ENCODE measurements at regions not wholly inside any gene's neighbourhood (a gene's known extent, or its start where the extent isn't known, plus 50 kb on each side); places are given as distances from the start of the nearest gene placed in this dataset.
A peak's percentile ranks its signal among the peaks of the same experiment; 100 is the strongest.

DNA sequence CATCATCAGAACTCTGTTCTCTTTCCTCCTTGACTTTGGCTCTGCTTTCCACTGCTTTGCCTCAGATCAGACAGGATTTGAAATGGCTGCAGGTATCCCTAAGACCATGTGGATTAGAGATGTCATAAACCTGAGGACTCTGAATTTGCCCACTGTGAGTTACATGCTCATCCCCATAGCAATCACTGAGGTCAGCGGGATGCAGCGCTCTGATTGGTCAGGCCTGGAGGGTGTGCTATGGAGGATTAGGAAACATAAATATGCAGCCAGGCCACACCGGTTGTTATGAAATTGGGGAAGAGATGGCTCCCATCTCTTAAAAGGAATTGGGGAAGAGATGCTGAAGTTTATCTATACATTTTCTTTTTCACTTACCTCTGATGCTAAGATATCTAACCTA is 73.7 kb upstream of the DNAJC10 start:
- no peak overlapping the region for H3K27ac Mint-ChIP-seq
- ATAC-seq (ENCODE audit: low read depth) (peak; percentile 87), DNase-seq (peak; percentile 34)
- H3K4me1 Mint-ChIP-seq: no peaks in the 10 kb centered on the region
- no peaks in the 10 kb centered on the region for H3K9me3 Mint-ChIP-seq
- TF ChIP-seq, protein P1, sequence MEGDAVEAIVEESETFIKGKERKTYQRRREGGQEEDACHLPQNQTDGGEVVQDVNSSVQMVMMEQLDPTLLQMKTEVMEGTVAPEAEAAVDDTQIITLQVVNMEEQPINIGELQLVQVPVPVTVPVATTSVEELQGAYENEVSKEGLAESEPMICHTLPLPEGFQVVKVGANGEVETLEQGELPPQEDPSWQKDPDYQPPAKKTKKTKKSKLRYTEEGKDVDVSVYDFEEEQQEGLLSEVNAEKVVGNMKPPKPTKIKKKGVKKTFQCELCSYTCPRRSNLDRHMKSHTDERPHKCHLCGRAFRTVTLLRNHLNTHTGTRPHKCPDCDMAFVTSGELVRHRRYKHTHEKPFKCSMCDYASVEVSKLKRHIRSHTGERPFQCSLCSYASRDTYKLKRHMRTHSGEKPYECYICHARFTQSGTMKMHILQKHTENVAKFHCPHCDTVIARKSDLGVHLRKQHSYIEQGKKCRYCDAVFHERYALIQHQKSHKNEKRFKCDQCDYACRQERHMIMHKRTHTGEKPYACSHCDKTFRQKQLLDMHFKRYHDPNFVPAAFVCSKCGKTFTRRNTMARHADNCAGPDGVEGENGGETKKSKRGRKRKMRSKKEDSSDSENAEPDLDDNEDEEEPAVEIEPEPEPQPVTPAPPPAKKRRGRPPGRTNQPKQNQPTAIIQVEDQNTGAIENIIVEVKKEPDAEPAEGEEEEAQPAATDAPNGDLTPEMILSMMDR (IDR thresholded peaks at IDR 0.05): no peak
- intact Hi-C loops (cut with micrococcal nuclease): no loop called here
- H3K36me3 Mint-ChIP-seq (ENCODE audit: low read depth): no peaks in the 10 kb centered on the region
- H3K27me3 Mint-ChIP-seq: peaks cover 2% of the 10 kb centered on the region
- POLR2A ChIA-PET: no interaction called here
- no peak overlapping the region for H3K4me3 Mint-ChIP-seq
- CTCF ChIA-PET: no interaction called here

DNA sequence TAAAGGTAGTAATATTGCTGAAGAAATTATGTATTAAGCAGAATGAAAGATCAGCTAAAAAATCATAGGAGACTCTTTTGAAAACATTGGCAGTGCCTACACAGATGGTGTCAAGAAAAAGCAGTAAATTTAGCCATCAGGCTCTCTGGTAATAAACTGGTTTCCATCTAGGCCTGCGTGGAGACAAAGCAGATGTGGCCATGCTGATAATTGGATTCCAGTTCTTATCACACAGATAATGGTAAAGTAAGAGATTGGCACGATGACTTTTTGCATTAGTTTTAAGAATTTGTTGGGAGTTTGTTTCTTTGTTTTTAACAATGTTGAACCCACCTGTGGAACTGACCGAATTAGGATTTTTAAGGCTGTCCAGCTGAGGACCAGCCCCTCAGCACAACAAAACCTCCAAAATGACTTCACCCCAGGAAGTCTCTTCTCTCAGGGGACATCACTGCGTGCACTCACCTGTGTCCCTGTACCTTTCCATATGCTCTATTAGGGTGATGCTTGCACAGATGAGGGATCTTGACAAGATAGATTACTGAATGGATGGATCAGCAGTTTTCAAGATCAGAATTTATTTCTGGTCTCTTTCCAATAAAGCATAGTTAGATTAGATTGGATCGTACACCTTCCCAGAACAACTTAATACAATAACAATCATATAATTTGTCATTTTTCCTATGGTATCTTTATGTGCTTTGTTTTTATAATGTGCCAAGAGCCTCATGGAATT is 69.1 kb upstream of the DNAJC10 start:
- intact Hi-C loops (cut with micrococcal nuclease): no loop called here
- Mint-ChIP-seq H3K27me3 (peaks cover 2% of the 10 kb centered on the region), H3K4me3 (no peak overlapping the region), H3K9me3 (no peaks in the 10 kb centered on the region), H3K27ac (no peak overlapping the region), H3K4me1 (peaks cover 3% of the 10 kb centered on the region), H3K36me3 (ENCODE audit: low read depth) (no peaks in the 10 kb centered on the region)
- ATAC-seq (ENCODE audit: low read depth): no peak
- POLR2A ChIA-PET: no interaction called here
- DNase-seq: no peak
- CTCF ChIA-PET: no interaction called here
- TF ChIP-seq, protein P1 (IDR thresholded peaks at IDR 0.05): no peak

DNA sequence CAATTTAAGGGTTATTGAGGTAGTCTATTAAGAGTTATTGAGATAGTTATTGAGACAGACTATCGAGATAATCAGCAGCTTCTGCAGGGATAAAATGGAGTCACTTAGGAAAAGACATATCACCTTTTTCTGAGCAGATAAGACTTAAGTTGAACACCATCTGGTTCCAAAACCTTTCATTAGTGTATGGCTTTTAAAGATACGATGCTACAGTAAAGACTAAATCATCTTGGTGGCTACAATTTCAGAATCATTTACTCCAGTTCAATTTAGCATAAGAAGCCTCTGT is 68.6 kb upstream of the DNAJC10 start:
- ChIA-PET POLR2A (no interaction called here), CTCF (no interaction called here)

DNA sequence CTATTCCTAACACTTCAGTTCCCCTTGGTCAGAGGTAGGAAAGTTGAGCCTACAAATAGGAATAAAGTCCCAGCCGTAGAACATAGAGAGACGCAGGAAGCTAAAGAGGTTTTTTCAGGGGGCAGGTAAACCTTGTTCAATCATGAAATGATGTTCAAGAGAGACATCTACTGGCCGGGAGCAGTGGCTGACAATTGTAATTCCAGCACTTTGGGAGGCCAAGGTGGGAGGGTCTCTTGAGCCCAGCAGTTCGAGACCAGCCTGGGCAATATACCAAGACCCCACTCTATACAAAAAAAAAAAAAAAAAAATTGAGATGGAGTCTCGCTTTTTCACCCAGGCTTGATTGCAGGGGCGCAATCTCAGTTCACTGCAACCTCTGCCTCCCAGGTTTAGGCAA is 66.7 kb upstream of the DNAJC10 start:
- Mint-ChIP-seq H3K27ac (no peak overlapping the region), H3K36me3 (ENCODE audit: low read depth) (no peaks in the 10 kb centered on the region)
- intact Hi-C loops (cut with micrococcal nuclease): no loop called here

More for the DNA sequence above, 68.6 kb upstream of the DNAJC10 start:
- no peak for DNase-seq
- intact Hi-C loops (cut with micrococcal nuclease): no loop called here
- no peak for ATAC-seq (ENCODE audit: low read depth)
- Mint-ChIP-seq H3K27ac (no peak overlapping the region), H3K9me3 (no peaks in the 10 kb centered on the region), H3K4me1 (peaks cover 3% of the 10 kb centered on the region), H3K4me3 (no peak overlapping the region), H3K36me3 (ENCODE audit: low read depth) (no peaks in the 10 kb centered on the region), H3K27me3 (peaks cover 2% of the 10 kb centered on the region)
- TF ChIP-seq, protein P1 (IDR thresholded peaks at IDR 0.05): no peak

DNA sequence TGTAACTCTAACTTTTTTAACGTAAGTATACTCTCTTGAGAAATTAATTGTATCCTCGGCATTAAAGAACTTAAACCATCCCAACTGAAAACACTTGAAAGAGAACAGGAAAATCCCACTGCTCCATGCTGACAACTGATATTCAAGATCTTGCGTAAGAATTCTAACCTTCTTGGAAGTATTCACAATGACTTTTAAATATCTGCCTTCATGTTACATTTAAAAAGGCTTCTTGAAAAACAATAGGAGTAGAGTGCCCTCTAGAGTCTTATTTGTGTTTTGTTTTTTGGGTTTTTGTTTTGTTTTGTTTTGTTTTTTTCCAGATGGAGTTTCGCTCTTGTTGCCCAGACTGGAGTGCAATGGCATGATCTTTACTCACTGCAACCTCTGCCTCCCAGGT is 65.4 kb upstream of the DNAJC10 start:
- POLR2A ChIA-PET: no interaction called here
- CTCF ChIA-PET: interaction anchor here (1.4 kb wide), 1 partner anchor 465 kb away, joined by 3 read pairs; no protein-coding TSS in a partner anchor
- ATAC-seq (ENCODE audit: low read depth): no peak
- no peaks in the 10 kb centered on the region for H3K9me3 Mint-ChIP-seq
- TF ChIP-seq, protein P1 (IDR thresholded peaks at IDR 0.05): no peak
- no peak for DNase-seq
- H3K27ac Mint-ChIP-seq: no peak overlapping the region
- H3K4me1 Mint-ChIP-seq: peaks cover 3% of the 10 kb centered on the region
- intact Hi-C loops (cut with micrococcal nuclease): loop anchor here (1.0 to 10.0 kb wide), 3 partner anchors 409 to 906 kb away; no protein-coding TSS in a partner anchor
- no peak overlapping the region for H3K4me3 Mint-ChIP-seq
- no peaks in the 10 kb centered on the region for H3K36me3 Mint-ChIP-seq (ENCODE audit: low read depth)
- no peaks in the 10 kb centered on the region for H3K27me3 Mint-ChIP-seq

More for the DNA sequence above, 66.7 kb upstream of the DNAJC10 start:
- Mint-ChIP-seq H3K4me3 (no peak overlapping the region), H3K27me3 (peaks cover 2% of the 10 kb centered on the region), H3K4me1 (peaks cover 3% of the 10 kb centered on the region), H3K9me3 (no peaks in the 10 kb centered on the region)
- DNase-seq (no peak), ATAC-seq (ENCODE audit: low read depth) (no peak)
- POLR2A ChIA-PET: no interaction called here
- CTCF ChIA-PET: interaction anchor here (0.6 to 1.6 kb wide), 3 partner anchors 408 to 1517 kb away, joined by 5 to 13 read pairs (median 9); no protein-coding TSS in a partner anchor
- TF ChIP-seq, protein P1 (IDR thresholded peaks at IDR 0.05): no peak

Data from activated B cell treated with CpG ODN at 0.5 μM for 24 hours (primary cell).